Liver (tissue), 8 donors: ENCODE measurements at regions not wholly inside any gene's neighbourhood (a gene's known extent, or its start where the extent isn't known, plus 50 kb on each side); places are given as distances from the start of the nearest gene placed in this dataset.

Experiments
- DNase-seq: peaks from one replicate; pipeline ENCODE4 v3.0.0-alpha.2; 2017; ENCODE audit warnings: low spot score
- H3K27ac ChIP-seq, 2 donors: one replicate each; pipeline ENCODE4 v1.7.0; 2013; ENCODE audit warnings: inconsistent platforms in 2 of 2, low read length in 2 of 2, control low read depth in 1 of 2, low read depth in 1 of 2, mild to moderate bottlenecking in 1 of 2
- H3K27me3 ChIP-seq, 4 donors: one replicate each; pipeline versions ENCODE4 v1.6.1 to v1.7.0; 2013; ENCODE audit warnings: low read length in 3 of 4, inconsistent platforms in 1 of 4, mild to moderate bottlenecking in 1 of 4, moderate library complexity in 1 of 4; ENCODE audit not compliant: control insufficient read depth in 4 of 4, insufficient read depth in 4 of 4
- H3K36me3 ChIP-seq, 4 donors: one replicate each; pipeline versions ENCODE4 v1.6.1 to v1.7.0; 2013; ENCODE audit warnings: low read length in 3 of 4, mild to moderate bottlenecking in 3 of 4, low read depth in 1 of 4, moderate library complexity in 1 of 4; ENCODE audit not compliant: control insufficient read depth in 4 of 4, insufficient read depth in 3 of 4
- H3K4me1 ChIP-seq, 4 donors: one replicate each; pipeline versions ENCODE4 v1.6.1 to v1.7.0; 2013; ENCODE audit warnings: low read length in 3 of 4, mild to moderate bottlenecking in 3 of 4, moderate library complexity in 1 of 4; ENCODE audit not compliant: control insufficient read depth in 4 of 4, insufficient read depth in 4 of 4
- H3K4me3 ChIP-seq, 3 donors: one replicate each; pipeline versions ENCODE4 v1.6.1 to v1.7.0; 2013; ENCODE audit warnings: low read length in 3 of 3, control low read depth in 1 of 3, low read depth in 1 of 3, mild to moderate bottlenecking in 1 of 3
- H3K9ac ChIP-seq, 2 donors: one replicate each; pipeline ENCODE4 v1.7.0; 2013; ENCODE audit warnings: low read length in 2 of 2, mild to moderate bottlenecking in 2 of 2, moderate library complexity in 2 of 2, control low read depth in 1 of 2, low read depth in 1 of 2
- H3K9me3 ChIP-seq, 4 donors: one replicate each; pipeline versions ENCODE4 v1.6.1 to v1.7.0; 2013; ENCODE audit warnings: low read length in 3 of 4; ENCODE audit not compliant: control insufficient read depth in 4 of 4
- CTCF ChIP-seq: fragments of 150-350 bp; IDR thresholded peaks from 2 replicates; pipeline ENCODE4 v1.5.1; 2017; ENCODE audit warnings: improper control_type of control experiment, low read depth, low read length; ENCODE audit not compliant: missing input control
- EGR1 ChIP-seq, 2 donors: IDR thresholded peaks; 2 replicates each; pipeline ENCODE4 v1.6.1; 2016 to 2018; ENCODE audit warnings: antibody characterized with exemption in 2 of 2, low read depth in 2 of 2
- FOXA1 ChIP-seq: IDR thresholded peaks from 2 replicates; pipeline ENCODE4 v1.6.1; 2016; ENCODE audit warnings: antibody characterized with exemption
- FOXA2 ChIP-seq: IDR thresholded peaks from 2 replicates; pipeline ENCODE4 v1.6.1; 2016; ENCODE audit warnings: antibody characterized with exemption
- GABPA ChIP-seq, 2 donors: IDR thresholded peaks in 1 of 2; conservative IDR thresholded peaks in 1 of 2; 2 replicates each; pipeline ENCODE4 v1.6.1; 2016; ENCODE audit warnings: antibody characterized with exemption in 2 of 2, mild to moderate bottlenecking in 1 of 2, moderate library complexity in 1 of 2
- HNF4A ChIP-seq, 2 donors: conservative IDR thresholded peaks; 2 replicates each; pipeline ENCODE4 v1.6.1; 2016; ENCODE audit warnings: antibody characterized with exemption in 2 of 2, mild to moderate bottlenecking in 2 of 2
- HNF4G ChIP-seq: IDR thresholded peaks from 2 replicates; pipeline ENCODE4 v1.6.1; 2016; ENCODE audit warnings: antibody characterized with exemption
- JUND ChIP-seq, 2 donors: IDR thresholded peaks; 2 replicates each; pipeline ENCODE4 v1.6.1; 2016; ENCODE audit warnings: antibody characterized with exemption in 2 of 2
- NR2F2 ChIP-seq: IDR thresholded peaks from 2 replicates; pipeline ENCODE4 v1.6.1; 2016; ENCODE audit warnings: antibody characterized with exemption
- RAD21 ChIP-seq, 2 donors: IDR thresholded peaks; 2 replicates each; pipeline ENCODE4 v1.6.1; 2016; ENCODE audit warnings: antibody characterized with exemption in 2 of 2, mild to moderate bottlenecking in 2 of 2
- RXRA ChIP-seq, 2 donors: IDR thresholded peaks; 2 replicates each; pipeline ENCODE4 v1.6.1; 2017 to 2018; ENCODE audit warnings: antibody characterized with exemption in 2 of 2, mild to moderate bottlenecking in 1 of 2
- SP1 ChIP-seq: IDR thresholded peaks from 2 replicates; pipeline ENCODE4 v1.6.1; 2018; ENCODE audit warnings: antibody characterized with exemption, mild to moderate bottlenecking
- TAF1 ChIP-seq: conservative IDR thresholded peaks from 2 replicates; pipeline ENCODE4 v1.6.1; 2016; ENCODE audit warnings: antibody characterized with exemption, mild to moderate bottlenecking
- WGBS: extraction: QIAGEN DNeasy Blood & Tissue Kit; methylation state at CpG from one replicate; pipeline ENCODE4 v1.1.7; 2013; 5-methylcytosine and 5-hydroxymethylcytosine counted together
- TF ChIP-seq, protein P1 (sequence below): IDR thresholded peaks from 2 replicates; pipeline ENCODE4 v1.6.1; 2016; ENCODE audit warnings: antibody characterized with exemption, mild to moderate bottlenecking
- TF ChIP-seq, protein P2 (sequence below): IDR thresholded peaks from 2 replicates; pipeline ENCODE4 v1.6.1; 2016; ENCODE audit warnings: antibody characterized with exemption
- TF ChIP-seq, protein P3 (sequence below): IDR thresholded peaks from 2 replicates; pipeline ENCODE4 v1.6.1; 2016; ENCODE audit warnings: antibody characterized with exemption
- TF ChIP-seq, protein P4 (sequence below): IDR thresholded peaks from 2 replicates; pipeline ENCODE4 v1.6.1; 2016; ENCODE audit warnings: antibody characterized with exemption
- donor health status: healthy.
- donor health status: healthy.
- donor health status: healthy.
- donor health status: healthy.
- donor health status: healthy.

DNA sequence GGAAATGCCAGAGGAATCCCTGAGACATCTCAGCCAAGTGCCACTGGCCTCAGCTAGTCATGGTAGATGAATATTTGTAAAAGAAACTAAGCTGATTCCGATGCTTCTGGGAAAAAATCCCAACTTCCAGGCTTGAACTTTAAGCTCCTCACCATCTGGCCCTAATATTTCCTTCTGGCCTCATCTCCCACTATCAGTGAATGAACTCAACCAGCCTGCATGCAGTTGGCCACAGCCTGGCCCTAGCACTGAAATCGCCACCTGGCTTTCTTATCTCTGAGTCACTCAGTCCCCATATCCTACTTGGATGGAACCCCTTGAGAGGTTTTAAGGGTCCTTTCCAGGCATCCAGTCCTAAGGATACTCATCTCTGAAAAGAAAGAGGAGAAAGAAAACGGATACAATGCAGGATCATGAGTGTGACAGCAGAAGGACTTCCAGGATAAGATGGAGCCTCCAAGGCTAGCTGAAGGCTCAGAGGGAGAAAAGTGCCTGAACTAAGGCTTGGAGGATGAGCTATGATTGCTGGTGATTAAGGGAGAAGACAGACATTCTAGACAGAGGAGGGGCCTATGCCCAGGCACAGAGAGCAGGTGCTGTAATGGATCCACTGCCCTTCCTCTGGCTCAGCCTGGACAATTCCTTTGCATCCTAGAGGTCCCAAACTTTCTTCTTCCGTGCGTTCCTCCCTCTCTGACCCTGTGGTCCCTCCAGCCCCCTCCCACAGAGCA is 141.5 kb upstream of the MYCN start:
- WGBS: 84% methylated on average over 5 of the region's 5 CpGs
- TF ChIP-seq HNF4A (conservative IDR thresholded peaks at IDR 0.05) (no peak), FOXA1 (no peak), EGR1 (IDR thresholded peaks at IDR 0.05; ENCODE audit: low read depth in 2 of 2) (no peak), CTCF (no peak), NR2F2 (no peak), GABPA (IDR thresholded peaks at IDR 0.05 in 1 of 2, conservative IDR thresholded peaks at IDR 0.05 in 1 of 2) (no peak), JUND (IDR thresholded peaks at IDR 0.05) (no peak), SP1 (no peak), FOXA2 (no peak), RAD21 (IDR thresholded peaks at IDR 0.05) (no peak)
- TF ChIP-seq, protein P1, sequence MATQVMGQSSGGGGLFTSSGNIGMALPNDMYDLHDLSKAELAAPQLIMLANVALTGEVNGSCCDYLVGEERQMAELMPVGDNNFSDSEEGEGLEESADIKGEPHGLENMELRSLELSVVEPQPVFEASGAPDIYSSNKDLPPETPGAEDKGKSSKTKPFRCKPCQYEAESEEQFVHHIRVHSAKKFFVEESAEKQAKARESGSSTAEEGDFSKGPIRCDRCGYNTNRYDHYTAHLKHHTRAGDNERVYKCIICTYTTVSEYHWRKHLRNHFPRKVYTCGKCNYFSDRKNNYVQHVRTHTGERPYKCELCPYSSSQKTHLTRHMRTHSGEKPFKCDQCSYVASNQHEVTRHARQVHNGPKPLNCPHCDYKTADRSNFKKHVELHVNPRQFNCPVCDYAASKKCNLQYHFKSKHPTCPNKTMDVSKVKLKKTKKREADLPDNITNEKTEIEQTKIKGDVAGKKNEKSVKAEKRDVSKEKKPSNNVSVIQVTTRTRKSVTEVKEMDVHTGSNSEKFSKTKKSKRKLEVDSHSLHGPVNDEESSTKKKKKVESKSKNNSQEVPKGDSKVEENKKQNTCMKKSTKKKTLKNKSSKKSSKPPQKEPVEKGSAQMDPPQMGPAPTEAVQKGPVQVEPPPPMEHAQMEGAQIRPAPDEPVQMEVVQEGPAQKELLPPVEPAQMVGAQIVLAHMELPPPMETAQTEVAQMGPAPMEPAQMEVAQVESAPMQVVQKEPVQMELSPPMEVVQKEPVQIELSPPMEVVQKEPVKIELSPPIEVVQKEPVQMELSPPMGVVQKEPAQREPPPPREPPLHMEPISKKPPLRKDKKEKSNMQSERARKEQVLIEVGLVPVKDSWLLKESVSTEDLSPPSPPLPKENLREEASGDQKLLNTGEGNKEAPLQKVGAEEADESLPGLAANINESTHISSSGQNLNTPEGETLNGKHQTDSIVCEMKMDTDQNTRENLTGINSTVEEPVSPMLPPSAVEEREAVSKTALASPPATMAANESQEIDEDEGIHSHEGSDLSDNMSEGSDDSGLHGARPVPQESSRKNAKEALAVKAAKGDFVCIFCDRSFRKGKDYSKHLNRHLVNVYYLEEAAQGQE: no peak
- TF ChIP-seq, protein P2, sequence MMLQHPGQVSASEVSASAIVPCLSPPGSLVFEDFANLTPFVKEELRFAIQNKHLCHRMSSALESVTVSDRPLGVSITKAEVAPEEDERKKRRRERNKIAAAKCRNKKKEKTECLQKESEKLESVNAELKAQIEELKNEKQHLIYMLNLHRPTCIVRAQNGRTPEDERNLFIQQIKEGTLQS: no peak
- TF ChIP-seq, protein P3, sequence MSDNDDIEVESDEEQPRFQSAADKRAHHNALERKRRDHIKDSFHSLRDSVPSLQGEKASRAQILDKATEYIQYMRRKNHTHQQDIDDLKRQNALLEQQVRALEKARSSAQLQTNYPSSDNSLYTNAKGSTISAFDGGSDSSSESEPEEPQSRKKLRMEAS: no peak
- Histone ChIP-seq H3K4me3 (no peak overlapping the region), H3K9me3 (no peaks in the 10 kb centered on the region), H3K27me3 (no peaks in the 10 kb centered on the region), H3K27ac (no peak overlapping the region), H3K4me1 (no peaks in the 10 kb centered on the region), H3K36me3 (no peaks in the 10 kb centered on the region), H3K9ac (no peak overlapping the region)
- no peak for DNase-seq

DNA sequence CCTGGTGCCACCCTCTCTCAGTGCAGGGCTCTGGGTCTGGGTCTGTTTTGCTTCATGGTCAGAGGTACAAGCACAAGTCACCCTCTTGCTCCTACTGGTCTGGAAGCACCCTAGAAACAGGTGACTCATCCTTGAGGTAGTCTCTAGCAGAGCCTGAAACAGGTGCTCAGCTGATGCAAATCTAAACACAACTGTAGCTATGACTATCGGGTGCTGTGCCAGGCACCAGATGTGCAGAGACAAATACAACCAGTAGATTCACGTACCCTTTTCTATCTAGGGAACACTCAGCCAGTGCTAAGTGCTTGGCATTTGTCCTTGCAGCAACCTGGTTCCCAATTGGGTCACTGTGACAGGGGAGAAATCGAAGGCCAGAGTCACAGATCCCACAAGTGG is 140.9 kb upstream of the MYCN start:
- no peaks in the 10 kb centered on the region for H3K36me3 ChIP-seq
- no peak for DNase-seq
- H3K4me3 ChIP-seq: no peak overlapping the region
- no peaks in the 10 kb centered on the region for H3K9me3 ChIP-seq
- H3K27ac ChIP-seq: no peak overlapping the region
- no peaks in the 10 kb centered on the region for H3K27me3 ChIP-seq
- no peaks in the 10 kb centered on the region for H3K4me1 ChIP-seq
- 83% methylated on average over 3 of the region's 3 CpGs for WGBS
- H3K9ac ChIP-seq: no peak overlapping the region
- no peak for TF ChIP-seq HNF4G
- TF ChIP-seq RXRA (IDR thresholded peaks at IDR 0.05): no peak
- TF ChIP-seq, protein P4, sequence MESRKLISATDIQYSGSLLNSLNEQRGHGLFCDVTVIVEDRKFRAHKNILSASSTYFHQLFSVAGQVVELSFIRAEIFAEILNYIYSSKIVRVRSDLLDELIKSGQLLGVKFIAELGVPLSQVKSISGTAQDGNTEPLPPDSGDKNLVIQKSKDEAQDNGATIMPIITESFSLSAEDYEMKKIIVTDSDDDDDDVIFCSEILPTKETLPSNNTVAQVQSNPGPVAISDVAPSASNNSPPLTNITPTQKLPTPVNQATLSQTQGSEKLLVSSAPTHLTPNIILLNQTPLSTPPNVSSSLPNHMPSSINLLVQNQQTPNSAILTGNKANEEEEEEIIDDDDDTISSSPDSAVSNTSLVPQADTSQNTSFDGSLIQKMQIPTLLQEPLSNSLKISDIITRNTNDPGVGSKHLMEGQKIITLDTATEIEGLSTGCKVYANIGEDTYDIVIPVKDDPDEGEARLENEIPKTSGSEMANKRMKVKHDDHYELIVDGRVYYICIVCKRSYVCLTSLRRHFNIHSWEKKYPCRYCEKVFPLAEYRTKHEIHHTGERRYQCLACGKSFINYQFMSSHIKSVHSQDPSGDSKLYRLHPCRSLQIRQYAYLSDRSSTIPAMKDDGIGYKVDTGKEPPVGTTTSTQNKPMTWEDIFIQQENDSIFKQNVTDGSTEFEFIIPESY: no peak
- TF ChIP-seq, protein P2: no peak
- TF ChIP-seq JUND (IDR thresholded peaks at IDR 0.05): no peak
- TF ChIP-seq, protein P3: no peak
- no peak for TF ChIP-seq FOXA1
- no peak for TF ChIP-seq CTCF
- no peak for TF ChIP-seq SP1
- TF ChIP-seq TAF1: no peak
- no peak for TF ChIP-seq EGR1 (IDR thresholded peaks at IDR 0.05; ENCODE audit: low read depth in 2 of 2)
- no peak for TF ChIP-seq NR2F2
